Kidney epithelial cell (primary cell): ENCODE measurements at regions not wholly inside any gene's neighbourhood (a gene's known extent, or its start where the extent isn't known, plus 50 kb on each side); places are given as distances from the start of the nearest gene placed in this dataset.
"Not testable (repeated sequence)": the region's sequence is repeated elsewhere in the genome, so short reads cannot be mapped to it uniquely, and the experiment has no call there.

ENCODE experiments used
- DNase-seq: peaks from one replicate; pipeline ENCODE4 v3.0.0-alpha.2; 2010; ENCODE audit warnings: low read depth
- H3K27me3 ChIP-seq: 2 replicates; pipeline ENCODE4 v1.6.0; 2011; ENCODE audit warnings: low read length; ENCODE audit not compliant: control insufficient read depth, insufficient read depth
- H3K36me3 ChIP-seq: 2 replicates; pipeline ENCODE4 v1.5.1; 2011; ENCODE audit warnings: low read length; ENCODE audit not compliant: control insufficient read depth, insufficient read depth
- H3K4me3 ChIP-seq: 2 replicates; pipeline ENCODE4 v1.5.1; 2011; ENCODE audit warnings: low read depth, mild to moderate bottlenecking, control low read depth, low read length
- CTCF ChIP-seq: IDR thresholded peaks from 2 replicates; pipeline ENCODE4 v1.5.1; 2011; ENCODE audit warnings: mild to moderate bottlenecking, moderate library complexity, low read length, control low read depth, inconsistent platforms; ENCODE audit not compliant: insufficient read depth, poor library complexity, severe bottlenecking

DNA sequence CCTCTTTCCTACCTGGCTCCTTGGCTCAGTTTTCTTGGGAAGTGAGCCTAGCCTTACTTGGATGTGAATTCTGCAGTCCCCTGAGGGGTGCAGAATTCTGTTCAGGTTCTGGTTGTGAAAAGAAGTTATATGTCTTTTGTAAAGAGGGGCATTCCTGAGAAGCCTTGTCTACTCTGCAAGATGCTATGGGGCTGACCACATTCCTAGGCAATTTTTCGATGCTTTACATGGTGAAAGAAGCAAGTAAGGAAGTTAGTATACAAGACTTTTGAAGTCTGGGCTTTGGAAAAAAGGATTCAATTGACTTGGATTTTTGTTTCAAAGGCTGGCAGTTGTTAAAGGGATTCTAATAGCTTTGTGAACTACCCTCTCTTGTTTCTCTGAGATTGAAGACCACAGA is 167.9 kb upstream of the STMND1 start:
- no peak for TF ChIP-seq CTCF
- H3K36me3 ChIP-seq: no peaks in the 10 kb centered on the region

DNA sequence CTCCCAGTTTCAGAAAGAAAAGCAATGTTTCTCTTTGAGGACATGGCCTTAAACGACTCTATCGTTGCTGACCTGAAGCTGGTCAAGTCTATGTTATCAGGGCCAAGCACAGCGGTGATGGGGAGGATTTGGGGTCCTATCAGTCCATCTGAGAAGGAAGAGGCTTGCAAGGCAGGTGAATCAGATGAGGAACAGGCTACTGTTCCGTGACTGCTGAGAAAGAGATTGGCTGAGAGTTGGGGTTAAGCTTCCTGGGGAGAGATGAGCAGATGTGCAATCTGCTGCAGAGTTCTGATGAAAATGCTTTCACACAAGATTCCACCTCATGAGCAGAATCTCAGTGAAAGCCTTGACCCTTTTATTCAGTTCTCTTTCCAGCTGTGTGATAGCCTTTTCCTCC is 168.3 kb upstream of the STMND1 start:
- peaks cover 3% of the 10 kb centered on the region for H3K27me3 ChIP-seq
- DNase-seq: no peak
- TF ChIP-seq CTCF: no peak
- H3K4me3 ChIP-seq: no peak overlapping the region
- H3K36me3 ChIP-seq: no peaks in the 10 kb centered on the region

More for the DNA sequence above, 167.9 kb upstream of the STMND1 start:
- H3K4me3 ChIP-seq: no peak overlapping the region
- no peak for DNase-seq
- H3K27me3 ChIP-seq: peaks cover 3% of the 10 kb centered on the region

- no peak for DNase-seq
- H3K4me3 ChIP-seq: no peak overlapping the region
- H3K36me3 ChIP-seq: no peaks in the 10 kb centered on the region
- H3K27me3 ChIP-seq: peaks cover 3% of the 10 kb centered on the region
- no peak for TF ChIP-seq CTCF
These were observed 168.9 kb upstream of the STMND1 start for GRCh38 chr6:16932920-16933319.

GRCh38 chr6:16931079-16931478 is 169.8 kb upstream of the ATXN1 start:
- not testable (repeated sequence) for H3K36me3 ChIP-seq, H3K27me3 ChIP-seq, DNase-seq, H3K4me3 ChIP-seq

DNA sequence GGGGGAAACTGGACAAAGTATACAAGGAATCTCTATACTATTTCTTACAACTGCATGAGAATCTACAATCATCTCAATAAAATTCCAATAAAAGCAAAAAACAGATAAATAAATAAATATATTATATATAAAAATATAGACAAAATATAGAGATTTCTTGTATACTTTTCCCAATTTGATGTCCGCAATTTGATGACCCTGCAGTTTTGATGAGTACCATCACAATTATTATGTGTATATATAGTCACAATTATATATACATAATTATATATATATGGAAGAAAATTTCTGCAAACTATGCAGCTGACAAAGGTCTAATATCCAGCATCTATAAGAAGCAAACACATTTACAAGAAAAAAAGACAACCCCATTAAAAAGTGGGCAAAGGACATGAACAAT is 169.2 kb upstream of the ATXN1 start:
- H3K27me3 ChIP-seq: peaks cover 3% of the 10 kb centered on the region
- no peak for TF ChIP-seq CTCF
- no peak for DNase-seq

GRCh38 chr6:16929809-16930208 is 168.5 kb upstream of the ATXN1 start:
- Histone ChIP-seq H3K27me3 (peaks cover 1% of the 10 kb centered on the region), H3K4me3 (no peak overlapping the region), H3K36me3 (no peaks in the 10 kb centered on the region)
- no peak for DNase-seq
- TF ChIP-seq CTCF: no peak

More for the DNA sequence above, 169.2 kb upstream of the ATXN1 start:
- Histone ChIP-seq H3K4me3 (no peak overlapping the region), H3K36me3 (no peaks in the 10 kb centered on the region)
